Left kidney (tissue), 1 donor: ENCODE measurements at regions not wholly inside any gene's neighbourhood (a gene's known extent, or its start where the extent isn't known, plus 50 kb on each side); places are given as distances from the start of the nearest gene placed in this dataset.

Experiments
- DNase-seq: peaks from one replicate; pipeline ENCODE4 v3.0.0-alpha.2; 2013

DNA sequence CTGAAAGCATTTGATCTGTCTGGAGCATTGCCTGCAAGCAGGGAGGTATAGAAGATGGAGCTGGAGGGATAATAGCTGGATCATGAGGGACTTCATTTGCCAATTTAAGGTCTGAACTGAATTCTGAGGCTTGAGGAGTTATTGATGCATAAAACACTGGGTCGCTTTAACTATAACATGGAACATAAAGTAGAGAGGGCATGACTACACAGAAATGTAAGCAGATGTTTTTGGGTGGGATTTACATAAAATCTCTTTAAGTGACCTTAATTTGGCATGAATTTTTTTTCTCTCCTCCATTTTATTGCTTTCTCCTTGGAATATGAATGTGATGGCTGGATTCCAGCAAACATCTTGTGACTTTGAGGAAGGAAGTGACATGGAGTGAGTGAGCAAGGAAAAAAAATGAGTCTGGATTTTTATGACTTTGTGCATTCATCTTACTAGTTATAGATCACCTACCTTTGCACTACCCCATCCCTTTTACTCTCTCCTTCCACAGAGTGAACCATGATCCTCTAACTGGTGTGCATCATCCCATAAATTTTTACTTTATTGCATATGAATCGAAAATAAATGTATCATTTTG lies 356.0 kb downstream of the DUSP6 start:
- no peak for DNase-seq

DNA sequence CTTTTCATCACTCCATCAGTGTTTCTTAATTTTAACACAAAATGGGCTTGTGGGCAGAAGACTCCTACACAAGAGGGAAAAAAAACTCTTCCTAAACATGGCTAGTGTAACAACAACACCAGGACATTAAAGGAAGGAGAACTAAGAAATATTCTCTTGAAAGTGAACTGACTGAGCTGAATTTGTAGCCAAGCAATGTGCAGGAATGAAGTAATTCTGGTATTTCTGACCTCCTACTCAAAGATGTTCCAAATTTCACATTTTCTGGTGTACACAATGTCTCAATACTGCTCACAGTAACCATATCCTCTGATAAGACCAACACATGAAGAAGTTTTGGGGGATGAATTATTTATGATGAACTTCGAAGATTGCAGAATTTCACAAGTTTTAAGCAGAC lies 357.3 kb downstream of the DUSP6 start:
- no peak for DNase-seq

DNA sequence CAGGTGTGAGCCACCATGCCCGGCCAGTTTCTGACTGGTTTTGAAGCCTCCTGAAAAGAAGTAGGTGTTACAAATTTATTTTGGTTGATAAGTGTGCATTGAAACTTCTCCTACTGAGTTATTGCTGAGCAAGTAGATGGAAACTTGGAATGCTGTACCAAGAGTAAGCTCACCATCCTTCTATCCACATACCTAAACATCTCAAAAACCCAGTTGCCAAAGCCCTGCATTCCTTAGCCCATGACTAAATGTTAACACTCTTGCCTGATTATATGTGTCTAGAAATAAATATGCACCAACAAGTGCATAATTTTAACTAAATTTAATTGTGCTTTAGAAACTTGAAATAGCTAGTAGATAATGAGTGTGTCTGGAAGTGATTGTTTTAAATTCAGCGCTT lies 357.8 kb downstream of the DUSP6 start:
- no peak for DNase-seq

DNA sequence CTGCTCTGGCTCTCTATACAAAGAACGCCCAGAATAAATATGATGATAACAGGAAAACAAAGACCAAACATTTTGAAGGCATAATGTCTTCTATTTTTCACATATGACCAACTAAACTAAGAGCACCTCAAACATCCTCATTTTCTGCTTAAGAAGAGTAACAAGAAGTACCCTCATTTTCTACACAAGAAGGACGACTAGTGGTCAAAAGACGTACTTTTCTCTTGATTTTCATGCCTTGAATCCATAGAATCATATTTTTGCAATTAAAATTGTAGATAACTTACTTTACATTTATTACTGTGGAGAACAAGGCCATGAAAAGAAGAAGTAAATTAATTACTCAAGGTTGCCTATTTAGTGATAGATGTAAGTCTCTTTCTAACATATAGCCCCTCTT lies 358.6 kb downstream of the DUSP6 start:
- DNase-seq, result peak; percentile 53

DNA sequence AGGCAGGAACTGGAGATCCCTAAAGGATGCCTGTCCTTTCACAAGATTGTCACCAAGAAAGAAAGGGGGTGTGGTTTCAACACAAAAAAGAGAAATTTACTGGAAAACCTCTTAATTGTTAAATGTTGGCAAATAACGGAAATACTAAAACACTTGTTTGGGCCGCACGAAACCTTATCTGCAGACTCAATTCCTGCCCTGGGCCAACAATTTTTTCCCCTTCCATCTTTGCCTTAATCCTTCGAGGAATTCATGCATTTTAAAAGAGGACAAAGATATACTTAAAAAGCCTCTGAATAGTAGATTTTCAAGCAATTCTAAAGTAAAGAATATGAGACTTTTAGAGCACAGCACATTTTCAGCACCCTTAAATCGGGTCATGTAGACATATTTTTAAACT lies 366.2 kb downstream of the DUSP6 start:
- no peak for DNase-seq

DNA sequence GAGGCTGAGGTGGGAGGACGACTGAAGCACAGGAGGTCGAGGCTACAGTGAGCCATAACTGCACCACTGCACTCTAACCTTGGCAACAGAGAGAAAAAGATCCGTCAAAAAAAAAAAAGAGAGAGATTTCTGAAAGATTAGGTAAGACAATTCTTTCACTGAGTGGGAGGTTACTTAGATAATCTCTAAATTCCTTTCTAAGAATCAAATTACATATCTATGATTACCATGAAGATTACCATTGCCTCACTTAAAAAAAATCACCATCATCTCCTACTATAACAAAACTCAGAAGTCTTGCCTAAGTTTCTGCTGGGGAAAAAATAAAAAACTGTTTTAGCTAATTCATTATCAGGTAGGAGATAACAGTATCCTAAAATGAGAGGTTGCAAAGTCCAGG lies 366.7 kb downstream of the DUSP6 start:
- no peak for DNase-seq

DNA sequence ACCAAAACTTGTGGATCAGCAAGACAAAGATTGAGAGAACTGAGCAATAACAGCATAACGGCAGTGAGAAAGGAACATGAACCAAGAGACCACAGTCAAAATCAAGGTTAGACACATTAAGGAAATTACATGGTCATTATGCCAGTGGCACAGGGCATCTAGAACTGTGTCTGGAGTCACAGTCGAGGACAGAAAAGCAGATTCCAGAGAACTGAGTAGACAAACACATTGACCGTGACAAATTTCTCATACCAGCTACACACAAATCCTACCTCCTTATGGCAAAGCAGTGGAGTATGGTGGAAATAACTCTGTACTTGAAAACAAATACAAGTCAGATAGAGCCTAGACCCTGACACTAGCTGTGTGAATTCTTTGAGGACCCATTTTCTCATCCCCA lies 367.3 kb downstream of the DUSP6 start:
- DNase-seq, result no peak

DNA sequence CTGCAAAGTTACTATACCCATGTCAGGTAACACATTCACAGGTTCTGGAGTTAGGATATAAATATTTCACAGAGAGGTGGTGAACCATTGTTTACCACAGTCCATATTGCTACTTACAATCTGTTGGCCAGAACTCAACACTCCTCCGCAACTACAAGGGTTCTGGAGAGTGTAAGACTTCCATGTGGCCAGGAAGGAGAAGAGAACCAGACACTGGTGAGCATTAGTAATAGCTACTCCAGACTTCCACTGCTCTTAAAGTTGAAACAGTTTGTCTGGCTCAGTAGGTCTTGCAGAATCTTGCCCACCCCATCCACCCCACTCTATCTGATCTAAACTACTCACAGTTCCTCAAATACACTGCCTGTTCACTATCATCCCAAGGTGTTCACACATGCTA lies 369.6 kb downstream of the DUSP6 start:
- no peak for DNase-seq

DNA sequence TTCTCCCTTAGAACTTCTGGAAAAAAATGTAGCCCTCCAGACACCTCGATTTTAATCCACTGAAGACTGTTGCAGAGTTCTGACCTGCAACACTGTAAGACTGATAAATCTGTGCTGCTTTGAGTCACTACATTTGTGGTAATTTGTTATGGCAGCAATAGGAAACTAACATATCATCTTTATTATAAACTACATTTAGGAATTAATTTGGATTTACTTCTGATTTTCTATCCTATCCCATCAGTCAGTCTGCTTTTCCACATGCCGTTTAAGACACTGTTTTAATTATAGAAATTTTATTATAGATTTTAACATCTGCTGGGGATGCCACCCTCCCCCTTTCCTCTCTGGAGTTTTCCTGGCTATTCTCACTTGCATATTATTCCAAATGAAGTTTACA lies 375.2 kb downstream of the DUSP6 start:
- no peak for DNase-seq

DNA sequence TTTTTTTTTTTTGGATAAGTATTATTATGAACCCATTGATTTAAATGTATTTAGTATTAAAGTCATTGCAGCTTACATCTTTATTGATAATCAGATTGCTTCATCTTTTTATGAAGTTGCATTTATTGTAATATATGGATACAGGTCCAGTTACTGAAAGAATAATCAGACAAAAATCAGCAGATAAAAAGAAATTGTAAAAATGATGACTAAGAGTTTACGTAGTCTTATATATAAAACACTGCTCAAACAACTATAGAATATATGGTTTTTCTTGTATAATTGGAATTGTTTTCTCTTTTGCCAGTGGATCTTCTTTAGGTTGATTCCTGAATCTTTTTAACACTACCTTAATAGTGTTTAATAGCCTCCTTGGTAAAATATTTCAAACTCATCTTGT lies 378.3 kb downstream of the DUSP6 start:
- no peak for DNase-seq

DNA sequence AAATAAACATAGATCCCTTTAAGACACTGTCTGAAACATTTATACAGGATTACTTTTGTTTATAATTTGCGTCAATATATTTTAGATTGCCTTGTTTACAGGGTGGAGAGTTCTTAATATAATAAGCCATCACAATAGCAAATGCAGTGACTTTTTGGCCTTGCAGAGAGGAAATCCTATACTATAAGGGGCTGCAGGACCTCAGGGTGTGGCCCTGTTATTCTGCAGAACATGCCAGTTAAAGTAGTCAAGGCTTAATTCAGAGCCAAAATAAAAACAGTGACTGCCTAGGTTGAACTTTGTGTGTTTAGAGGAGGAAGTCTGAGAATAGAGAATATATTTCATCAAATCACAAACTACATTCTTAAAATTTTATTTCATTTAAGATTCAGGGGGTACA lies 381.6 kb downstream of the DUSP6 start:
- no peak for DNase-seq

DNA sequence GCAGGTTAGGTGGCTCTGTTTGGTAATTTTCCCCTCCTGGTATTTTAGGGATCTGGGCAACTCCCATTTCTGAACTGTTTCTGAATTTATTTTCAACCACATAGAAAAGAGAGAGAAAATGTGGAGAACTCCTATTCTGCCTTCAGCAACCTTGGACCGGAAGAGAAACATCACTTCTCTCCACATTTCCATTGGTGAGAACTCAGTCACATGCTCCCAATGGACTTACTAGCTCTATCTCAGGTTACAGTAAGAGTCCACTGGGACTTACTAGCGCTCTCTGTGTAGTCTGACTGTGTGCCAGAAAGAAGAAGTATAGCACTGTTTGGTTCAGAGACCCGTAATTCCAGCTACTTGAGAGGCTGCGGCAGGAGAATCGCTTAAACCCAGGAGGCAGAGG lies 383.2 kb downstream of the DUSP6 start:
- no peak for DNase-seq

DNA sequence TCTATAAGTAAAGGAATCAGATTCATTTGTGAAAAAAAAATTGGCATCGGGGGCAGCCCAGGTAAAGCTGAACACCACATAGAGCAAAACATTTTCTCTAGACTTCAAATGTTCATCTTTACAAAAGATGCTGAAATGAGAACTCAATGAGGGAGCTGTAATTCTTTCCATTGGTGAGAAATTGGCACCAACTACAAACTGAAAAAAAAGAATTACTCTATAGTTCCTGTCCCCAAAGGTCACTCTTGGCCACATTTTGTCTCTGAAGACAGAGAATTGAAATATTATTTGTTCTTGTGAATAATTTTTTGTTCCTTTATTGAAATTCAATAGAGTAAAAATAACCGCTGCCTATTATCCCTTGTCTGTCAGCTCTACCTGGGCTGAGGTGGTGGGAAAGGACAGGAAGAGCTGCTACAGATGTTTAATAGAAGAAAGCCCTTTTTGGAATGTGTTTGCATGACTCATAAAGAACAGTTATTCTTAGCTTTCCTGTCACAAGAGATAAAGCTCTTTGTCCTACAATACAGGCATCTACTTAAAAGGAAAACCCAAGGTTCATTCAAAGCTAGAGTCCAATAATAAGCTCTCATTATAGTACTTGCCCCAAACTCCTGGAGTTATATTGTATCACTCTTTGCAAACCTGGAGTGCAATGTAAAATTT lies 380.1 kb upstream of the KITLG start:
- DNase-seq, result peak; percentile 8

DNA sequence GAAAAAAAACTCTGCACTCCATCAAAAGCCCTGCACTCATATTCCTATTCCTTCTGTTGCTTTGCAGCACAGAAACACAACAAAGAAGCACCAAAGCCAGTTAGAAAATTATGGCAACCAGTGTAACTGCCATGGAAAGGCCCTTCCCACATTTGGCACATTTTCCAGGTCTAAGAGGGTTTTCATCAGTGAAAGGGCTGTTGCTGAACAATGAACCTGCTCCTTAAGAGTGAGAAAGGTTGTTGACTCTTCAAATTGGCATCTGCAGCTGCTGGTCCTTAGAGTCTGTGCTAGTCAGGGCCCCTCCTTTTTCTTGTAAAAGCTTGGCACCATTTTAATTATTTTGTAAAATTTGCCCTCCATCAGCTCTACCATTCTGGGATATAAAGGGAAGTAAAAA lies 378.7 kb upstream of the KITLG start:
- no peak for DNase-seq

DNA sequence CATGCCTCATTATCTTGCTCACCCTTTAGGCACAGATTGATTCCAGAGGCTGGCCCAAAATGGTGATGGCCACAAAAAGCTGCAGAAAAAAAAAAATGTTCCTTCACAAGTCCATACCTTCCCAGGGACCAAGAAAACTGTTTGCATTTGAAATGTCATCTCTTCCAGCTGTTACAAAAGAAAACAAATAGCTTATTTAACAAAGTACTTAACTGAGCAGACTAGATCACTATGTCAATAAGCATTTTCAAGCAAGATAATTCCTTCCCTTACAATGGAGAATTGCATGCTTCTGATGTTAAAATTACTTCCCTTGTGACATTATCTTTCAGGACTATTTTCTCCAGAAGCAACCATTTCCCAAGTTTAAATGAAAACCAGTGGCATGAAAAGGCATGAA lies 377.9 kb upstream of the KITLG start:
- no peak for DNase-seq

DNA sequence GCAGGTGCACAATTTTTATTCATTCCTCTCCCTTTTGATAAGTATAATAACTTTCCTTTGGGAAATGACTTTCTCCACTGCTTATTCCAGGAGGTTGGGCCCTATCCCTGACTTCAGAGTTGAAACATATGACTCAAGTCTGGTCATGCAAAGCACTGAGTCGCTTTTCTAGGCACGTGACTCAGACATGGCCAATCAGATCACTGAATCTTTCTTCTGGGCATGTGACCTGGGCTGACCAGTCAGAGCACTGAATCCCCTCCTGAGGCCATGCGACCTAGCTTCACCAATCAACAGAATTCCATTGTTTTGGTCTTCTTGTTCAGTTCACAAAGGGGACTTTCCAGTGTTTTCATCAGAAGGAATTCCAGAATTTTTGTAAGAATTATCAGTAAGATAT lies 377.1 kb upstream of the KITLG start:
- DNase-seq, result no peak

DNA sequence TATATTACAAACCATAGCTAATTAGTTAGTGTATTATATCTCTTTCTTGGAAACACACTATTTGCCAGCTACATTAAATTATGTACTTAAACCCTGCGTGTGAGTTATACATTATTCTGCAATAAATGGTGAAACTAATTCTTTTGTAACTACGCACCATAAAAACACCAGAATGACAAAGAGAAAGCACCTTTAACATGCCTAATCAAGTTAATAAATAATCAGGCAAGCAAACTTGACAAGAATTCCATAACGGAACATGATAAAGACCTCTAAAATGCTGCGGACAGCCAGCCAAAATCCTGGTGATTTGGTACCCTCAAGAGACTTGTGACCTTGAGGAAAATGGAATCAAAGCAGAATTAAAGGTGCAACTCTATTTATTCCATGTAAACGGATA lies 375.3 kb upstream of the KITLG start:
- DNase-seq, result no peak

DNA sequence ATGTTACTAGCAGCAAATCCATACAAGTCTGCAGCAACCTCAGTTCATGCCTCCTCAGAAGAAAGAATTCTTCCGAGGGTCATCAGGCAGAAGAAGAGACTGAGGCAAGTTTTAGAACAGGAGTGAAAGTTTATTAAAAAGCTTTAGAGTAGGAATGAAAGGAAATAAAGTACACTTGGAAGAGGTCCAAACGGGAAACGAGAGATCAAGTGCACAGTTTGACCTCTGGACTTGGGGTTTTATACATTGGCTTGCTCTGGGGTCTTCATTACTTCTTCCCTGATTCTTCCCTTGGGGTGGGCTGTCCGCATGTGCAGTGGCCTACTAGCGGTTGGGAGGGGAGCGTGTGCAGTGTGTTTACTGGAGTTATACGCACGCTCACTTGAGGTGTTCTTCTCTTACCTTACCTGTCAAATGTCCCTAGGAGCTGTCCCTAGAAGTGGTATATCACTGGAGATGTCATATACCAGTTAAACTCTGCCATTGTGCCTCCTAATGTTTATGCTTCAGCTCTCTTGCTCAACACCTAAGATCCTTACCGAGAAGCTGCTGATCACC lies 372.8 kb upstream of the KITLG start:
- DNase-seq, result no peak

DNA sequence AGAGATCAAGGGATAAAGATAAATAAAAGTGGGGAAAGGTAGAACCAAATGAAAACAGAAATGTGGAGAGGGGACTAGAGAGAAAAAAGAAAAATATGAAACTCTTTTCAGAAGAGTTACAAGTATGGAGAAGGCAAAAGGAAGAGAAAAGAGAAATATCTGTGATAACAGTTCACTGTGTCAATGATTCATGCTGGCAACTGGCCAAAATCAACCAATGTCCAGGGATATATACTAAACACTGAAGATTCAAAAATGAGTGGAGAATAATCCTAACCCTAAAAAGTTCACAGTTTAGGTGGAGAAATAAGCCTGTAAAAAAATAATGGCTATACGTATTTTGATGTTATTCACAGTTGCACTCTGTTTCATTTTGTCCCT lies 372.3 kb upstream of the KITLG start:
- DNase-seq, result no peak

DNA sequence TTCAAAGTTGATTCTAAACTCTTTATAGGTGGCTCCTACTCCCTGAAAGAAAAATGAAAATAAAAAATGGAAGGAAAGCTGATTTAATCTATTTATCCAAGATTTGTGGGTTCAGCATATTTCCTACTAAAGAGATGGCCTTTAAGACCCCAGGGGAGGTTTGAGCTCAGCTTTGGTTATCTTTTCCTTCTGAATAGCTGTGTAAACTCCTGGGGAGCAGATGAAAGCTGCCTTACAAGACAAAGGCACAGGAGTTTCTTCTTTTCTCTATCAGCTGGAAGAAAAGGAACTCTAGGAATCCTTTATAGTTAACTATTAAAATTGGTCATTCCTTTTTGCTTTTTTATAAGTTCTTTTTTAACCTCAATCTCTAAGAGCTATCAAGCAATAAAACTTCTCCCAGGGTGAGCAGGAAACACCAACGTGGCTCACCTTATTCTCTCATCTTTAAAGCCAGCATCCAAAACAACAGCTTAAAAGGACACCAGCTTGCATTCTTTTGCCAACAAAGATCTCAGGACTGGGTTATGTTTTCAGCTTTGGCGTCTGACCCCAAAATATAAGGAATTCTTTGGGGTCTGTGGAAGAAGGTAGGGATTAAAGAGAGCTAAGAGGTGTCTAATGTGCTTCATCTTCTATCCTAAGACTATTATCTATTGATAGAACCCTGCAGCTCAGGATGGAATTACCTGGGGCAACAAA lies 371.7 kb upstream of the KITLG start:
- DNase-seq, result no peak

DNA sequence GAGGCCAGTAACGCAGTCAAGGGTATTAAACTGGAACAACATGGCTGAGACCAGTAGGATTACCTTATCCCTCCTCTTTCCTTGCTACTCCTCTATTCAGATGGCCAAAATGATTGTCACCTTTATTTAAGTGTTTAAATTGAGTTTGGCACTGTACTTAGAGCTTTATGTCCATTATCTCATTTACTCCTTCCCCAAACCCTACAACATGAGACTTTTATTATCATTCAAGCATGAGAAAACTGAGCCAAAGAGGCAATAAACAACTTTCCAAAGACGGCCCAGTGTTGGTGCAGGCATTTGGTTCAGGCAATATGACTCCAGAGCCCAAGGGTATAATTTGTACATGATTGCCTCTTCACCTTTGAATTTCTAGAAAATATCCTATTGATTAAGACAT lies 370.9 kb upstream of the KITLG start:
- no peak for DNase-seq

DNA sequence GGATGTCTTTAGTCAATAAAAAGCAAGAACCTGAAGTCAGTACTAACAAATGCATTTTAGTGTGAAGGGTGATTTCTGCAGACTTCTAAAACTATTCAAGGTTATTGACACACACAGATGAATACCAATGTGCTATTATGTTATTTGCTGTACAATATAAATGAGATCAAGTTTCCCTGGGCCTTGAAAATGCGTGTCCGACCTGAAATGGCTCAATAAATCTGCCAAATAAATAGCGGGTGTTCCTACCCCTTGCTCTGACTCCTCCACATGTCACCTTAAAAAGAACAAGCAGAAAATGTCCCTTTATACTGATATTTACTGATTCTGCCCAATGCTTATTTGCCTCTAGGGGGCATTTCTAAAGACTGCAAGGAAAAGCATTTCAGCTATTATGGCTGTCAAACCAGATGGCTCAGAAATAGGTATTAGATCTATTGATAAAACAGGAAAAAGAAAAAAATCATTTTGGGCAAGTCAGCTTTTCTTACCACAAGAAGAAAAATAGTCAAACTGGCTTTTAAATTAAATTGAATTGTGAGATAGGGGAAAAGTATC lies 367.3 kb upstream of the KITLG start:
- no peak for DNase-seq

DNA sequence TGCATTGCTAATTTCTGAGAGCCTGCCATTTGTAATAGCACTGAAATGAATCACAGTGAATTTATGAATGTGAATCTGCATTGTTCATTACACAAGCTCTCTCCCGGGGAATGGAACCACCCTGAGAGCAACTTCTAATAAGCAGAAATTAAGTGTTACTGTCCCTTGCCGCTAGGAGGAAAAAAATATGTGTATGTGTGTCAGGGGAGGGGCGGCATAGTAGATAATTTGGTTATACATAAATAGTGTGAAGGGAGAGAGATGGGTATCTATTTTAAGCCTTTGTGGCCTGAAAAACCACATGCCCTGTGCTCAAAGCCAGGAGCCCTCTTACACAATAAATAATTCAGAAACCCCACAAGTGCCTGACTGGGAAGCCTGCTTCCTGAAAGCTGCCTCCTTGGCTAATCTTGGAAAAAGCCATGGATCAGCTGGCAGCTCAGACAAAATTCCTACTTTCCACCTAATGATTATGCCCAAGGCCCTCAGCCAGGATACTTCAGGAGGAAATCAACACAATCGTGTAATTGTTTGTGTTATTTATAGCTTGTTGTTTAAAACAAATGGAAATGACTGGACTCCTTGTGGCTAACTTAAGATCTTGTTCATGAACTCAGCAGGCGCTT lies 366.2 kb upstream of the KITLG start:
- DNase-seq, result peak; percentile 10
